Pulmonary artery endothelial cell (primary cell): ENCODE measurements at regions not wholly inside any gene's neighbourhood (a gene's known extent, or its start where the extent isn't known, plus 50 kb on each side); places are given as distances from the start of the nearest gene placed in this dataset.

Experiments used
- DNase-seq: peaks from one replicate; pipeline ENCODE4 v3.0.0-alpha.2; 2011; ENCODE audit warnings: low read depth, low spot score

GRCh38 chr2:148567716-148568115 is 76.8 kb upstream of the EPC2 start:
- peak; percentile 29 for DNase-seq

- DNase-seq = no peak
Measured at GRCh38 chr2:148568597-148568996, 76.0 kb upstream of the EPC2 start.

GRCh38 chr2:148569221-148569620 is 75.3 kb upstream of the EPC2 start:
- DNase-seq = no peak

GRCh38 chr2:148570989-148571388 is 73.6 kb upstream of the EPC2 start:
- no peak for DNase-seq

DNA sequence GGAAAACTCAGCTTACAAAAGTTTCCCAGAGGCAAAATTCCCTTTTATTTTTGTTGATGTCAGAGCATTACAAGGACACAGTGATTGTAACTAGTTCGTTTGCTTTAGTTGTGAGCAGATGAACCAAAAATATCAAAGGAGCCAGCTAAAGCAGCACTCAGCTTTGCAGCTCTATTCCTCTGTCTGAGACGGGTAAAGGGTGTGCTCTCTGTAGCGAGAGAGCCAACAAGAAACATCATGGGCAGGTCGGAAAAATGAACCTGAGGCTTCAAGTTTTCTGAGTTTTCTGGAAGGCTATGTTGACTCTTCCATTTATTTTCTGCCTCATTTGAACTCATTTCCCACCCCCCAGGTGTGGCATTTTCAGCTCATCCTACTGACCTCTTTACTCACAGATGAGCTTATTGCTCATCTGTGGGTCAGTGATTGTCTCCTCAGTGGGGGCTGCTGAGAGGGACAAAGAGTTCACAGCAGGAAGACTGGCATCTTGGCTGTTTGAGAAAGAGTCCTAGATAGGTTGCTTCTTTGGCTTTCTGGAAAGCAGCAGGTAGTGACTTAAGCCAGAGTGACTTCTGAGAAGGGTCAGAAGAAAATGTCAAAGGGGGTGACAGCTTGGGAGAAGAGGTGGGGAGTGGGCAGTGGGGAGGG is 66.6 kb upstream of the EPC2 start:
- DNase-seq = no peak

DNA sequence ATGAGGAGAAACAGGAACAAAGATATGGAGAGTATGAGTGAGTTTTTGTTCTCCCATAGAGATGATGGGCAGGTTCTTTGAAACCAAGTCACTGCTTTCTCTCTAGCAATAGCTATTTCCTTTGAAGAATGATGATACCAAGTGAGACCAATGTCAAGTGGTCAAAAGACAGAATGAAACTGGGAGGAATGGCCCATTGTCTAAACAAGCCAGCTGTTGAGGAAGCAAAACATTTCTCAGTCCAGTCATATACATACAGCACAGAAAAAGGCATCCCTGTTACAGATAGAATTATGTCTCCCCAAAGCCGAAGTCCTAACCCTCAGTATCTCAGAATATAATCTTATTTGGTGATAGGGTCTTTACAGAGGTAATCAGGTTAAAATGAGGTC is 66.1 kb upstream of the EPC2 start:
- no peak for DNase-seq

DNA sequence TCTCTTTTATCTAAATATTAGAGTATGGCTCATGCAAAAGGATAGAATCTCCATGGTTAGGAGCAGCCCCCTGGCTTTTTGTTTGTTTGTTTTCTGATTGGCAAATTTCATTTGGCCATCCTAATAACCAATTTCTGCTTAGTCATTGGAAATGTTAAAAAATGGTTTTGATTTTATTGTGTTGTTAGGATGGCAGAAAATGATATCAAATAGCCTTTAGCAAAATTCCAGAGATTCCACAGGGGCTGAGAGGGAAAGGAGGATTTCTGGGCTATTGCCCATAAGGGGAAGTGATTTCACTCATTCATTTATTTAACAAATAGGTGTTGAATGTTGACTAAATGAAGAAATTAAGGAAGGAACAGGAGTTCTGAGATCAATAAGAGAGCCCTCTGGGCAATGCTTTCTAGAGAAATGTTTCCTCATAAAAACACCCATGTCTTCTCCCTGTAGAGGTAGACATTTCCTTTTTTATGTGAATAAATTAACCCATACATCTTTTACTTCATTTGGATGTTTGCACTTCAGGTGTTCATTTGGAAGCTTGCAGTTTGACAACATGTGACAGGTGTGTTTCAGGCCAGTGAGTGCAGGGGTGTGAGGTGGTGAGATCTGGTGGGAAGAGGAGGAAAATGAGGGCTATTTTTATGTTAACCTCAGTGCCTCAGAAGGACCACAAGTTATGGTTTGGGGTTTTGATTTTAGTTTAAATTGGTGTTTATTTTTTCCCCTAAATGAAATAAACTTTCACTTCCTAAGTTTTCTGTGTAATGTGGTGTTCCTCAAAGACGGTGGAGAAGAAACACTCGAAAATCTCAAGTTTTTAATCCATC is 61.7 kb upstream of the EPC2 start:
- no peak for DNase-seq

GRCh38 chr2:148585696-148586095 is 58.9 kb upstream of the EPC2 start:
- no peak for DNase-seq

GRCh38 chr2:148586522-148587128 is 57.9 kb upstream of the EPC2 start:
- DNase-seq = no peak

DNA sequence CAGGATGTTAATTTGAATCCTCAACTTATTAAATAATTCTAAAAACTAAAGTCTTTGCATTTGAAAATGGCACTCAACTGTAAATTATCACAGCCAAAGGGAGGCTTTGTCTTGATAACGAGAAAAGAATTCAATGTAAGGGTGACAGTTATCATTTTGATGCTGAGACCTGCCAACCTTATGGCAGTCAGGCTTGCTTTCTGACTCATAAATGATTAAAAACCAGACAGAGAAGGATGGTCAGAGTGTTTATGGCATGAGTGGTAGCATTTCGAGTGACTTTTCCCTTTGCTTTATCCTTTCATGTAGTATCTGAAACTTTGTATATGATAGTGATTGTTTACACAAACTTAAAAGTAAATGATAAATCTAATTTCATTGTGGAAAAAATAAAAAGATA is 53.9 kb upstream of the EPC2 start:
- no peak for DNase-seq

- no peak for DNase-seq
Measured at GRCh38 chr2:148592791-148593190, 51.8 kb upstream of the EPC2 start.

DNA sequence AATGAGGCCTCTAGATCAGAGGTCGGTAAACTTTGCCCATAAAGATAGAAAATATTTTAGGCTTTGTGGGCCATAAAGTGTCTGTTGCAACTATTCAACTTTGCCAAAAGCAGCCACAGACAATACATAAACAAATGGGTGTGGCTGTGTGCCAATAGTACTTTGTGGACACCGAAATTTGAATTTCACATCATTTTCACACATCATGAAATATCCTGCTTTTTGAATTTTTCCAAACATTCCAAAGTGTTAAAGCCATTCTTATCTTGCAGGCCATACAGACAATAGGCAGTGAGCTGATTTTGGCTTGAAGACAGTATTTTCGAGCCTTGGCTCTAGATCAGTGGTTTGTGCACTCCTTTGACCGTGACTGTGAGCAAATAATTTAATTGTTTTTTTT is 51.1 kb upstream of the EPC2 start:
- DNase-seq = peak; percentile 11

DNA sequence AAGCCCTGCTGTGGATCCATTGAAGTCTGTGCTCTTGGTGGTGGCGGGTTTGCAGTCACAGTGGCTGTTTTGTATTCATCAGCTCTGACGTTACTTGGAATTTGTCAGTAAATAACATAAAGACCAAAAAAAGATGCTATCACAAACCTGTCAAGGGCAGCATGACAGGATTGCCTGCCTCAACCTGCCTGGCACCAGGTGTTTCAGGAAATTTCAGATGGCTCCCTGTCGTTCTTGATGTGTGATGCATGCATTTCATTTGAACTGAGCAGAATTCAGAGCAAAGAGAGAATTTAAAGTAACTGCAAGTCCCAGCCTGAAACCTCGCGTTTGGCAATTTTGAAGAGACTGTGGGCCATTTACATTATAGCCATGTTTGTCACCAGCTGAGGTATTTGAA is 50.3 kb upstream of the EPC2 start:
- DNase-seq = no peak
